ENCODE measurements at regions not wholly inside any gene's neighbourhood (a gene's known extent, or its start where the extent isn't known, plus 50 kb on each side); places are given as distances from the start of the nearest gene placed in this dataset.

DNA sequence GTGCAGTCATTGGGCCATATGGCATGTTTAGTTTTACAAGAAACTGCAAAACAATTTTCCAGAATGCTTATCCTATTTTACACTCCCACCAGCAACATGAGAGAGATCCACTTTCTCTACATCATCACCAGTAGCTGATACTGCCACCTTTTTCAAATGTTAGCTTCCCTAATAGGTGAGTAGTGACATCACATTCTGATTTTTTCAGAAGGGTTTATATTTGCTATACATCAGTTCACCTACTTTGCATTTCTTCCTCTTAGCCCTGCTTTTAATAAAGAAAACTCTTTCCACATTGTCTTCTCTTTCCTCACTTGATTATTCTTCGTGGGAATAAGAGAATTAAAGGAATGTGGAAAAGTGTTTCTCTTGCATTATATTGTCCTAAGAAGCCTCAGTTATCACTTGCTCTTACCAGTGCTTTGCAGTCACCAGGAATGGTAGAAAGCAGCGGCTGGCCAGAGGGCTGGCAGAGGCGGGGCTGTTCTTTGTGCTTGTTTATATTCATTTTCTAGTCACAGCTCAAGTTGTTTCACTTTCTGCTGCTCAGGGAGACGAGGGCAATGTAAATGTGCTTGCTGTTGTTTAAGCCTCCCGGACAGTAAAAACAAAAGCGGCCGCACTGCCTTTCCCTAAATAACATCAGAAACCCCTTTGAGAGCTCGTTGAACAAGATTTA, 164.8 kb downstream of the HSD17B3 start:
- no peak overlapping the region for H3K27ac ChIP-seq (ENCODE audit: insufficient read depth, low read depth, low read length)
- CTCF ChIA-PET: interaction anchor here (0.6 to 1.6 kb wide), 5 partner anchors 14 to 1009 kb away, joined by 3 to 5 read pairs (median 3); no protein-coding TSS in a partner anchor
- POLR2A ChIA-PET: no interaction called here
- H3K36me3 ChIP-seq (ENCODE audit: control insufficient read depth in 2 of 2, extremely low read depth in 1 of 2, insufficient read depth in 2 of 2, low read length in 2 of 2): no peaks in the 10 kb centered on the region
- H3K27me3 ChIP-seq (ENCODE audit: control insufficient read depth in 2 of 2, insufficient read depth in 2 of 2, low read length in 2 of 2): peaks cover 0 to 2% of the 10 kb centered on the region in 2 experiments
- DNase-seq (ENCODE audit: low read depth, low spot score) (peak; percentile 56), FAIRE-seq (peak; percentile 70)
- H3K9me1 ChIP-seq (replicated peaks; ENCODE audit: control insufficient read depth, extremely low read depth, insufficient read depth, low read length): no peaks in the 10 kb centered on the region
- no peaks in the 10 kb centered on the region for H4K20me1 ChIP-seq (replicated peaks; ENCODE audit: control insufficient read depth, extremely low read depth, insufficient read depth, low read length)
- no TSS peak for BruUV-seq (replicated peaks)
- no peak overlapping the region for H3K4me3 ChIP-seq (replicated peaks in 1 of 3; ENCODE audit: insufficient read depth in 1 of 3, low read depth in 1 of 3, low read length in 3 of 3)
- intact Hi-C loops (cut with micrococcal nuclease): loop anchor here (10.0 kb wide), 1 partner anchor 822 kb away; the partner anchor contains the start of gene FANCC
- no peaks in the 10 kb centered on the region for H3K9me3 ChIP-seq (replicated peaks; ENCODE audit: control insufficient read depth, insufficient read depth, low read length)
- no peaks in the 10 kb centered on the region for H3K79me2 ChIP-seq (ENCODE audit: control insufficient read depth, insufficient read depth, low read length)
- H2AFZ ChIP-seq (ENCODE audit: low read depth, low read length): peak overlapping the region; percentile 11
- TF ChIP-seq POLR2AphosphoS5 (IDR thresholded peaks at IDR 0.05; ENCODE audit: insufficient read depth, low read depth, low read length): no peak
- no peak for TF ChIP-seq JUN (IDR thresholded peaks at IDR 0.05; ENCODE audit: borderline replicate concordance, insufficient read depth, insufficient read length, low read depth)
- TF ChIP-seq, protein P1, sequence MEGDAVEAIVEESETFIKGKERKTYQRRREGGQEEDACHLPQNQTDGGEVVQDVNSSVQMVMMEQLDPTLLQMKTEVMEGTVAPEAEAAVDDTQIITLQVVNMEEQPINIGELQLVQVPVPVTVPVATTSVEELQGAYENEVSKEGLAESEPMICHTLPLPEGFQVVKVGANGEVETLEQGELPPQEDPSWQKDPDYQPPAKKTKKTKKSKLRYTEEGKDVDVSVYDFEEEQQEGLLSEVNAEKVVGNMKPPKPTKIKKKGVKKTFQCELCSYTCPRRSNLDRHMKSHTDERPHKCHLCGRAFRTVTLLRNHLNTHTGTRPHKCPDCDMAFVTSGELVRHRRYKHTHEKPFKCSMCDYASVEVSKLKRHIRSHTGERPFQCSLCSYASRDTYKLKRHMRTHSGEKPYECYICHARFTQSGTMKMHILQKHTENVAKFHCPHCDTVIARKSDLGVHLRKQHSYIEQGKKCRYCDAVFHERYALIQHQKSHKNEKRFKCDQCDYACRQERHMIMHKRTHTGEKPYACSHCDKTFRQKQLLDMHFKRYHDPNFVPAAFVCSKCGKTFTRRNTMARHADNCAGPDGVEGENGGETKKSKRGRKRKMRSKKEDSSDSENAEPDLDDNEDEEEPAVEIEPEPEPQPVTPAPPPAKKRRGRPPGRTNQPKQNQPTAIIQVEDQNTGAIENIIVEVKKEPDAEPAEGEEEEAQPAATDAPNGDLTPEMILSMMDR (IDR thresholded peaks at IDR 0.05; ENCODE audit: extremely low read depth in 1 of 2, insufficient read depth in 1 of 2, low read depth in 1 of 2, low read length in 2 of 2): no peak
- TF ChIP-seq FOS (IDR thresholded peaks at IDR 0.05; ENCODE audit: borderline replicate concordance, insufficient read depth, low read length): no peak
- no peak for TF ChIP-seq GATA2 (IDR thresholded peaks at IDR 0.05; ENCODE audit: insufficient read depth, insufficient read length, low read depth, low read length)
- TF ChIP-seq POLR2A (IDR thresholded peaks at IDR 0.05; ENCODE audit: low read depth, low read length): no peak
- no peak for TF ChIP-seq MYC (IDR thresholded peaks at IDR 0.05; ENCODE audit: low read depth, low read length)
- TF ChIP-seq EZH2 (IDR thresholded peaks at IDR 0.05; ENCODE audit: borderline replicate concordance, low read depth, low read length, severe bottlenecking): no peak
- no peak overlapping the region for H3K9ac ChIP-seq (replicated peaks; ENCODE audit: extremely low read depth, insufficient read depth, low read length)
- peaks cover 17% of the 10 kb centered on the region for H3K4me1 ChIP-seq (ENCODE audit: control insufficient read depth, extremely low read depth, insufficient read depth, low read length)
- dilution Hi-C loops (cut with MboI; ENCODE audit: extremely low pct_ligation_motif_present, low sequenced_read_pairs): no loop called here
- peak overlapping the region; percentile 32 for H3K4me2 ChIP-seq (ENCODE audit: insufficient read depth, low read length)

Measured in endothelial cell of umbilical vein (primary cell).